Loucy (cell line): ENCODE measurements at regions not wholly inside any gene's neighbourhood (a gene's known extent, or its start where the extent isn't known, plus 50 kb on each side); places are given as distances from the start of the nearest gene placed in this dataset.

Experiments used
- H2AFZ ChIP-seq: fragments of 200-600 bp; sonication (generic); 2 replicates; pipeline ENCODE4 v1.6.0; 2016; ENCODE audit warnings: antibody characterized with exemption, mild to moderate bottlenecking, low read length, moderate library complexity
- H3F3A ChIP-seq: fragments of 200-600 bp; 2 replicates; pipeline ENCODE4 v1.6.0; 2016; ENCODE audit warnings: antibody characterized with exemption, low read depth, mild to moderate bottlenecking
- H3K27me3 ChIP-seq: fragments of 200-600 bp; sonication (generic); 2 replicates; pipeline ENCODE4 v1.6.1; 2014; ENCODE audit warnings: low read length, mild to moderate bottlenecking; ENCODE audit not compliant: insufficient read depth, poor library complexity, severe bottlenecking
- H3K36me3 ChIP-seq: fragments of 200-600 bp; sonication (generic); 2 replicates; pipeline ENCODE4 v1.6.1; 2016; ENCODE audit warnings: low read length; ENCODE audit not compliant: insufficient read depth
- H3K4me1 ChIP-seq: fragments of 200-600 bp; sonication (generic); 2 replicates; pipeline ENCODE4 v1.5.1; 2014; ENCODE audit warnings: low read length, mild to moderate bottlenecking; ENCODE audit not compliant: insufficient read depth, poor library complexity, severe bottlenecking
- H3K4me2 ChIP-seq: fragments of 200-600 bp; sonication (generic); 2 replicates; pipeline ENCODE4 v1.6.0; 2014; ENCODE audit warnings: antibody characterized with exemption, low read length, low read depth, mild to moderate bottlenecking; ENCODE audit not compliant: poor library complexity, severe bottlenecking
- H3K4me3 ChIP-seq: fragments of 200-600 bp; sonication (generic); 2 replicates; pipeline ENCODE4 v1.5.1; 2014; ENCODE audit warnings: low read length, mild to moderate bottlenecking, mixed read lengths; ENCODE audit not compliant: poor library complexity, severe bottlenecking
- H3K79me2 ChIP-seq: fragments of 200-600 bp; sonication (generic); 2 replicates; pipeline ENCODE4 v1.6.1; 2014; ENCODE audit warnings: low read length; ENCODE audit not compliant: insufficient read depth
- H3K9ac ChIP-seq: fragments of 200-600 bp; sonication (generic); 2 replicates; pipeline ENCODE4 v1.6.0; 2014; ENCODE audit warnings: mild to moderate bottlenecking, low read depth, low read length, moderate library complexity; ENCODE audit not compliant: poor library complexity, severe bottlenecking
- H3K9me2 ChIP-seq: fragments of 200-600 bp; sonication (generic); replicated peaks from 2 replicates; pipeline ENCODE4 v1.6.1; 2016; ENCODE audit warnings: low read depth, low read length, mixed read lengths
- H3K9me3 ChIP-seq: fragments of 200-600 bp; sonication (generic); 2 replicates; pipeline ENCODE4 v1.6.1; 2014; ENCODE audit warnings: mild to moderate bottlenecking, antibody characterized with exemption, low read length, low read depth; ENCODE audit not compliant: insufficient read depth
- H4K20me1 ChIP-seq: fragments of 200-600 bp; sonication (generic); 2 replicates; pipeline ENCODE4 v1.6.0; 2014; ENCODE audit warnings: antibody characterized with exemption, low read length, mild to moderate bottlenecking; ENCODE audit not compliant: insufficient read depth, poor library complexity, severe bottlenecking
- EZH2phosphoT487 ChIP-seq: fragments of 200-600 bp; IDR thresholded peaks from 2 replicates; pipeline ENCODE4 v1.6.1; 2018; ENCODE audit warnings: antibody characterized with exemption, mild to moderate bottlenecking, moderate library complexity, borderline replicate concordance
- TF ChIP-seq, protein P1 (sequence below): fragments of 200-600 bp; sonication (generic); conservative IDR thresholded peaks from 2 replicates; pipeline ENCODE4 v1.5.1; 2014; ENCODE audit warnings: mild to moderate bottlenecking, antibody characterized with exemption, low read length

DNA sequence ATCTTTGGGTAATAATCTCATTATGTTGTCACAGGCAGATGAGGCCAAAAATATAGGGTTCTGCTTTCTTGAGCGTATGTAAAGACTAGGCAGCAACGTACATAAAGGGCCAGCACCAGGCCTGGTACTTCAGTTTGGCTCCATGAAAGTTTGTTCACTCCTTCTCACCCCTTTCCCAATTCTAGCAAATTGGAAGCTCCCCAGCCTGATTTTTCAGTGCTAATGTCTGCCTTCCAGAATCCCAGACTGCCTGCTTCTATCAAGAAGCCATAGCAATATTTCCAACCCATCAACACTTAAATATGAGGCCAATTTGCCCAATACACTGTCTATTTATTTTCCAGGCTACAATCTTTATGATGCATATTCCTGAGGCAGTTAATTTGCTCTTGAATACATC, 93.4 kb upstream of the PTPRT start:
- H3F3A ChIP-seq = no peaks in the 10 kb centered on the region
- no peak overlapping the region for H2AFZ ChIP-seq
- H3K9me3 ChIP-seq = no peaks in the 10 kb centered on the region
- H3K79me2 ChIP-seq = no peaks in the 10 kb centered on the region
- no peaks in the 10 kb centered on the region for H3K36me3 ChIP-seq
- no peak for TF ChIP-seq EZH2phosphoT487
- TF ChIP-seq, protein P1, sequence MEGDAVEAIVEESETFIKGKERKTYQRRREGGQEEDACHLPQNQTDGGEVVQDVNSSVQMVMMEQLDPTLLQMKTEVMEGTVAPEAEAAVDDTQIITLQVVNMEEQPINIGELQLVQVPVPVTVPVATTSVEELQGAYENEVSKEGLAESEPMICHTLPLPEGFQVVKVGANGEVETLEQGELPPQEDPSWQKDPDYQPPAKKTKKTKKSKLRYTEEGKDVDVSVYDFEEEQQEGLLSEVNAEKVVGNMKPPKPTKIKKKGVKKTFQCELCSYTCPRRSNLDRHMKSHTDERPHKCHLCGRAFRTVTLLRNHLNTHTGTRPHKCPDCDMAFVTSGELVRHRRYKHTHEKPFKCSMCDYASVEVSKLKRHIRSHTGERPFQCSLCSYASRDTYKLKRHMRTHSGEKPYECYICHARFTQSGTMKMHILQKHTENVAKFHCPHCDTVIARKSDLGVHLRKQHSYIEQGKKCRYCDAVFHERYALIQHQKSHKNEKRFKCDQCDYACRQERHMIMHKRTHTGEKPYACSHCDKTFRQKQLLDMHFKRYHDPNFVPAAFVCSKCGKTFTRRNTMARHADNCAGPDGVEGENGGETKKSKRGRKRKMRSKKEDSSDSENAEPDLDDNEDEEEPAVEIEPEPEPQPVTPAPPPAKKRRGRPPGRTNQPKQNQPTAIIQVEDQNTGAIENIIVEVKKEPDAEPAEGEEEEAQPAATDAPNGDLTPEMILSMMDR = no peak
- no peaks in the 10 kb centered on the region for H4K20me1 ChIP-seq
- H3K9ac ChIP-seq = no peak overlapping the region
- H3K4me3 ChIP-seq = no peak overlapping the region
- no peaks in the 10 kb centered on the region for H3K27me3 ChIP-seq
- H3K9me2 ChIP-seq = no peaks in the 10 kb centered on the region
- no peaks in the 10 kb centered on the region for H3K4me1 ChIP-seq
- no peak overlapping the region for H3K4me2 ChIP-seq

DNA sequence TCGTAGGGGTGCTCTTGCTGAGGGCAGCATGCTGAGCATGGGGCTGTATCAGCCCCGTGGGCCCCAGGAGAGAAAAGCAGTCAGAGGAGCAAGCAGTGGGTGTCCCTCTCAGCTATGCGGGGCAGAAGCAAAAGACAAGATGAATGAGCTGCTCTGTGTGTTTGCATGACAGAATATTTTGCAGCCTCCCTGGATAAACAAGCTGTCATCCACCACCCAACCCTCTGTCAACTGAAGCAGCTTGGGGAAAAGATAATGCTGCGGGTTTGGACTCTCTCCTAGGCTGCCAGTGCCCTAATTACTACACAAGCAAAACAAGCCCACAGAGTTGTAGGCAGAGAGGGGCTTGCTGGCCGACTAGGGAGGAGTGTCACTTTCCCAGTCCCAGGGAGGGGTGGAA, 82.3 kb upstream of the PTPRT start:
- H3K79me2 ChIP-seq = no peaks in the 10 kb centered on the region
- H3K9me3 ChIP-seq = 0 out of 2 replicates have a peak, but pooled peaks cover 3% of the 10 kb centered on the region
- TF ChIP-seq EZH2phosphoT487 = no peak
- TF ChIP-seq, protein P1 = no peak
- H3K36me3 ChIP-seq = no peaks in the 10 kb centered on the region
- H3K4me2 ChIP-seq = no peak overlapping the region
- no peaks in the 10 kb centered on the region for H4K20me1 ChIP-seq
- H3K9me2 ChIP-seq = no peaks in the 10 kb centered on the region; the same call in 1 of the 2 replicates
- no peak overlapping the region for H2AFZ ChIP-seq
- no peaks in the 10 kb centered on the region for H3K27me3 ChIP-seq
- H3K9ac ChIP-seq = no peak overlapping the region
- H3K4me1 ChIP-seq = no peaks in the 10 kb centered on the region
- no peaks in the 10 kb centered on the region for H3F3A ChIP-seq
- no peak overlapping the region for H3K4me3 ChIP-seq

DNA sequence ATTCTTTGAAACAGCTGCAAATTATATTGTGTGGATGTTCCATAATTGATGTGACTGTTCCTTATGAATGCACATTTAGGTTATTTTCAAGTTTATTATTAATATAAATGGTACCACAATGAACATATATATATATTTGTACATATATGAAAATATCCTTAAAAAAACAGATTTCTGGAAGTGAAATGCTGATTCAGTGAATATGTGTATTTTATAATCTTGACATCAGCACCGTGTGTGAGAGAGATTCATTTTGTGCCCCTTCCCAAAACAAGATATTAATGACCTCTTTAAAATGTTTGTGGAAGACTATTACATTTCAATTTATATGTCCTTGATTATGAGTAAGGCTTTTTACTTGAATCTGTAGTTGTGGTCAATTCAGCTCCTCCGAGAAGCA, 75.7 kb upstream of the PTPRT start:
- Histone ChIP-seq H3K9ac (no peak overlapping the region), H2AFZ (no peak overlapping the region), H3K9me2 (no peaks in the 10 kb centered on the region), H3K27me3 (no peaks in the 10 kb centered on the region), H3K79me2 (no peaks in the 10 kb centered on the region), H3K36me3 (no peaks in the 10 kb centered on the region), H3F3A (no peaks in the 10 kb centered on the region), H3K4me1 (no peaks in the 10 kb centered on the region), H4K20me1 (no peaks in the 10 kb centered on the region), H3K4me3 (no peak overlapping the region), H3K9me3 (0 out of 2 replicates have a peak, but pooled peaks cover 3% of the 10 kb centered on the region), H3K4me2 (no peak overlapping the region)
- TF ChIP-seq EZH2phosphoT487 = no peak
- TF ChIP-seq, protein P1 = no peak
